ENCODE measurements at regions not wholly inside any gene's neighbourhood (a gene's known extent, or its start where the extent isn't known, plus 50 kb on each side); places are given as distances from the start of the nearest gene placed in this dataset.
A peak's percentile ranks its signal among the peaks of the same experiment; 100 is the strongest.

DNA sequence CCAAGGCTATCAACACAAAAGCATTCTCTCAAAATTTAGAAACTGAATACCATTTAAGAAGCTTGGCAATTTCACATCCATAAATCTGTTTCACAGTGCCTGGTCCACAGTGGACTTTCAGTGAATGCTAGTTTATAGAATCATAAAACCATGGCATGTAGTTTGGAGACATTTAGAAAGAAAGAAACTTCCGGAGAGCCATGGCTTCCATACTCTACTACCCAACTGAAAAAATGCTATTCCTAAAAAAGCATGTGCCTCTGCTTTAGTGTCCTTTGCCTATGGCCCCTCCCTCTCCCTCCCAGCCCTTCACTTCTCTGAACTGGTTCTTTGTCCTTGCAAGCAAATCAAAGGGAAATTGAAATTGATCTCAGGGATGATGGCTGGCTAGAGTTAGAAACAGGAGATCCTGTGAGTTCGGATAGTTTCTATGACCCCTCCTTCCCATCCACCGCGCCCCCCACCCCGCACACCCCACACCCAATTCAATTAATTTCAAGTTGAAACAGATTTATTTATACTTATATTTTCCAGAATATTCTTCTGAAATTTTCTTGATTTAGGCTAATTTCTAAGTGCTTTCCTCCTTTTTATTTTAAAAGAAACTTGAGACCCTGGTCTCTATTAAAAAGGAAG is 248.3 kb downstream of the TRIB2 start:
- no peak for DNase-seq
- Mint-ChIP-seq H3K4me1 (ENCODE audit: low read depth) (peaks cover 19% of the 10 kb centered on the region), H3K9me3 (no peaks in the 10 kb centered on the region), H3K27ac (no peak overlapping the region), H3K27me3 (ENCODE audit: insufficient read depth) (no peaks in the 10 kb centered on the region), H3K4me3 (no peak overlapping the region), H3K36me3 (ENCODE audit: low read depth) (no peaks in the 10 kb centered on the region)
- TF ChIP-seq, protein P1, sequence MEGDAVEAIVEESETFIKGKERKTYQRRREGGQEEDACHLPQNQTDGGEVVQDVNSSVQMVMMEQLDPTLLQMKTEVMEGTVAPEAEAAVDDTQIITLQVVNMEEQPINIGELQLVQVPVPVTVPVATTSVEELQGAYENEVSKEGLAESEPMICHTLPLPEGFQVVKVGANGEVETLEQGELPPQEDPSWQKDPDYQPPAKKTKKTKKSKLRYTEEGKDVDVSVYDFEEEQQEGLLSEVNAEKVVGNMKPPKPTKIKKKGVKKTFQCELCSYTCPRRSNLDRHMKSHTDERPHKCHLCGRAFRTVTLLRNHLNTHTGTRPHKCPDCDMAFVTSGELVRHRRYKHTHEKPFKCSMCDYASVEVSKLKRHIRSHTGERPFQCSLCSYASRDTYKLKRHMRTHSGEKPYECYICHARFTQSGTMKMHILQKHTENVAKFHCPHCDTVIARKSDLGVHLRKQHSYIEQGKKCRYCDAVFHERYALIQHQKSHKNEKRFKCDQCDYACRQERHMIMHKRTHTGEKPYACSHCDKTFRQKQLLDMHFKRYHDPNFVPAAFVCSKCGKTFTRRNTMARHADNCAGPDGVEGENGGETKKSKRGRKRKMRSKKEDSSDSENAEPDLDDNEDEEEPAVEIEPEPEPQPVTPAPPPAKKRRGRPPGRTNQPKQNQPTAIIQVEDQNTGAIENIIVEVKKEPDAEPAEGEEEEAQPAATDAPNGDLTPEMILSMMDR (IDR thresholded peaks at IDR 0.05), result no peak

DNA sequence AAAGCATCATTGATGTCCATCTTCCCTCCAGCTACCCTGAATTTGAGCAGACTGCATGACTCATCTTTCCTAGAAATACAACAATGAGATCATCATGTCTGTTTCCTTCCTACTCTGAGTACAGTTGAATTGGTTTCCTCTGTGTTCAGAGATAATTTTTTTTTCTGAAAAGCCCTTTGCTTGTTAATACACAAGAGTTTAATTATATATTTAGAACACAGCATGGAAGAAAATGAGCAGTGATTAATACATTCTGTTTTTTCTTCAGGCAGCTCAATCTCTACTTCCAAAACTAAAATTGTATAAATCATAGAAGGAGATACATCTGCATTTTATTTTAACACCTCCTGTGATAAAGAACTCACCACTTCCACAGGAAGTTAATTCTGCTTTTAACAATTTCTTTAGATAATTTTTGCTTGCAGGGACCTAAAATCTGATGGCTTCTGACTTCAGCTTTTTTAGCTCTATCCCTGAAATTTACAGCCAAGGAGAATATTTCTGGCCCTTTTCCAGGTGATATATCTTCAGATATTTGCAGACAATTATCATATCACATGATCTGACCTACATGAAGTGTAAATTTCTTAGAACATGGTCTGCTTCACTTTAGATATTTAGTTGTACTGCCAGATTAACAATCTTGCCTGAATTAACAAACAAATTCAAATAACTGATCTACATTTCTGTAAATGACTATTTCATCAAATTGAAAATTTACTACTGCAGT is 249.0 kb downstream of the TRIB2 start:
- H3K27ac Mint-ChIP-seq, result no peak overlapping the region
- peaks cover 26% of the 10 kb centered on the region for H3K4me1 Mint-ChIP-seq (ENCODE audit: low read depth)
- no peaks in the 10 kb centered on the region for H3K36me3 Mint-ChIP-seq (ENCODE audit: low read depth)
- peak; percentile 53 for DNase-seq
- H3K27me3 Mint-ChIP-seq (ENCODE audit: insufficient read depth), result no peaks in the 10 kb centered on the region
- H3K4me3 Mint-ChIP-seq, result no peak overlapping the region
- TF ChIP-seq, protein P1 (IDR thresholded peaks at IDR 0.05), result no peak
- no peaks in the 10 kb centered on the region for H3K9me3 Mint-ChIP-seq

DNA sequence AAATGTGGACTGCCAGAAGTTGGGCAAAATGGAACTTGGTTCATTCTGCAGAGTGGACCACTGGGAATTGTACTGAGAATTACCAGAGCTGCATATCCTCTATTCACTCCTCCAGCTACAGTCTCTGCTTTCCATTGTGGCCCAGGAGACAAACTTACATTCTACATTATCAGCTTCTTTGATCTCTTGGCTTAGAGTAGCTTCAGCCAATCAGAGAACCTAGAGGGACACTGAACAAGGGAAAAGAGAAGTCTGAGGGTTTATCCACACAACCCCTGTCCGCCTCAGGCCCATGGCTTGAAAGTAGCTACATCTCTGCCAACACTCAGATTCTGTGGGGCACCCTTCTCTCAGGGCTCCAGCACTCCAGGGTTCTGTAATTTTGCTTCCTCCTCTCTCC is 251.1 kb downstream of the TRIB2 start:
- Mint-ChIP-seq H3K27me3 (ENCODE audit: insufficient read depth) (no peaks in the 10 kb centered on the region), H3K27ac (no peak overlapping the region), H3K36me3 (ENCODE audit: low read depth) (no peaks in the 10 kb centered on the region), H3K4me3 (no peak overlapping the region), H3K9me3 (peaks cover 4% of the 10 kb centered on the region; the same call in 1 of the 2 replicates), H3K4me1 (ENCODE audit: low read depth) (peaks cover 27% of the 10 kb centered on the region)
- DNase-seq, result no peak
- TF ChIP-seq, protein P1 (IDR thresholded peaks at IDR 0.05), result no peak

GRCh38 chr2:12968399-12968798 is 251.7 kb downstream of the TRIB2 start:
- Mint-ChIP-seq H3K27me3 (ENCODE audit: insufficient read depth) (no peaks in the 10 kb centered on the region), H3K36me3 (ENCODE audit: low read depth) (no peaks in the 10 kb centered on the region)

DNA sequence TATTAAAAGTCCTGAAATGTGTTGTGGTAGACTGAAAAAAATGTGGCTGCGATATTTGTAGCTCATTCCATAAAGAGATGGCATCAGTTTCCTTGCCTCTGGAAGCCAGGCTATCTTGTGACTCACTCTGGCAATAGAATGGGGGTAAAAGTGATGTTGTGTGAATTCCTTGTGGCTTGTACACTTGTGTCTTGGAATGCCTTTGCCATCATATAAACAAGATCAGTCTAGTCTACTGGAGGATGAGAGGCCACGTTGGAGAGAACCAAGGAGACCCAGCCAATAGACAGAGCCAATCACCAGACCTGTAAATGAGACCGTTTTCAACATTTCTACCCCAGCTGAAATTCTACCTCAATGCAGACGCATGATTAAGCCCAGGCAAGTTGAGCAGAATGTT is 254.1 kb downstream of the TRIB2 start:
- peaks cover 4% of the 10 kb centered on the region; the same call in 1 of the 2 replicates for H3K9me3 Mint-ChIP-seq
- peaks cover 19% of the 10 kb centered on the region for H3K4me1 Mint-ChIP-seq (ENCODE audit: low read depth)
- no peak overlapping the region for H3K4me3 Mint-ChIP-seq
- TF ChIP-seq, protein P1 (IDR thresholded peaks at IDR 0.05), result no peak
- peaks cover 4% of the 10 kb centered on the region; the same call in 1 of the 2 replicates for H3K36me3 Mint-ChIP-seq (ENCODE audit: low read depth)
- no peak overlapping the region; the same call in 1 of the 2 replicates for H3K27ac Mint-ChIP-seq
- no peaks in the 10 kb centered on the region for H3K27me3 Mint-ChIP-seq (ENCODE audit: insufficient read depth)
- DNase-seq, result peak; percentile 72

More at GRCh38 chr2:12968399-12968798, 251.7 kb downstream of the TRIB2 start:
- no peak overlapping the region for H3K27ac Mint-ChIP-seq
- TF ChIP-seq, protein P1 (IDR thresholded peaks at IDR 0.05), result no peak
- peaks cover 27% of the 10 kb centered on the region for H3K4me1 Mint-ChIP-seq (ENCODE audit: low read depth)
- H3K9me3 Mint-ChIP-seq, result peaks cover 4% of the 10 kb centered on the region; the same call in 1 of the 2 replicates
- no peak for DNase-seq
- H3K4me3 Mint-ChIP-seq, result no peak overlapping the region
